ENCODE measurements at regions not wholly inside any gene's neighbourhood (a gene's known extent, or its start where the extent isn't known, plus 50 kb on each side); places are given as distances from the start of the nearest gene placed in this dataset.

DNA sequence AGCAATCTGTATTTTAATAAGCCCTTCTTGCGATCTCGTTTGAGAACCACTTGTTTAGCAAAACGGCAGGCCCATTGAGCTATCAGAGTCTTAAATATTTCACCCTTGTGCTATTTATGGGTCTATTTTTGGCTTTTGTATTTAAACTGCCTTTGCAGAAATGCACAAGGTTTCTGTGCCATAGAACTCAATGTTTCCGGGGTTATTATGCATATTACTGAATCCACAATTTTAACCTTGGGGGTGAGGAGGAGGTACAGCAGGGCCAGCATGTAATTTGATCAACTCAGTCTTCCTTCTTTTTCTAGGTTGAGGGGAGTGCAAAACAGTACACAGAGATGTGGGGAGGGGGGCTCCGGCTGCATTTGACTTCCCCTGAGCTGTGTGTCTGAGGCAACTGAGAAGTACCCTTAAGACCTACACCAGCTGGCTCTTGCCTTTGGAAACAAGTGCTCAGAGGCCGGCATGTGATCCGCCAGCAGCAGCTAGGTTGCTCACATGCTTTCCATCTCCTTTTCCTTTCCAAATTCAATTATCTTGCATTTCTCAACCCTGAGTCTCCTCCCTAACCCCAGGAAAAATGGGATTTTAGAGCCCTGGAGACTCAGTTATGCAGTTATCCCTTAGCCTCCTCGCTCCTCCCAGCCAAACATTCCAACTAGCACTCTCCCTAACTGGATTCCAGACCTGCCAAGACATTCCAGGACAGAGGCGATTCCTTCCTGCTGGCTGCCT is 103.0 kb downstream of the HNRNPLL start:
- TF ChIP-seq POLR2AphosphoS5 (IDR thresholded peaks at IDR 0.05): peak; percentile 14
- TF ChIP-seq, protein P1, sequence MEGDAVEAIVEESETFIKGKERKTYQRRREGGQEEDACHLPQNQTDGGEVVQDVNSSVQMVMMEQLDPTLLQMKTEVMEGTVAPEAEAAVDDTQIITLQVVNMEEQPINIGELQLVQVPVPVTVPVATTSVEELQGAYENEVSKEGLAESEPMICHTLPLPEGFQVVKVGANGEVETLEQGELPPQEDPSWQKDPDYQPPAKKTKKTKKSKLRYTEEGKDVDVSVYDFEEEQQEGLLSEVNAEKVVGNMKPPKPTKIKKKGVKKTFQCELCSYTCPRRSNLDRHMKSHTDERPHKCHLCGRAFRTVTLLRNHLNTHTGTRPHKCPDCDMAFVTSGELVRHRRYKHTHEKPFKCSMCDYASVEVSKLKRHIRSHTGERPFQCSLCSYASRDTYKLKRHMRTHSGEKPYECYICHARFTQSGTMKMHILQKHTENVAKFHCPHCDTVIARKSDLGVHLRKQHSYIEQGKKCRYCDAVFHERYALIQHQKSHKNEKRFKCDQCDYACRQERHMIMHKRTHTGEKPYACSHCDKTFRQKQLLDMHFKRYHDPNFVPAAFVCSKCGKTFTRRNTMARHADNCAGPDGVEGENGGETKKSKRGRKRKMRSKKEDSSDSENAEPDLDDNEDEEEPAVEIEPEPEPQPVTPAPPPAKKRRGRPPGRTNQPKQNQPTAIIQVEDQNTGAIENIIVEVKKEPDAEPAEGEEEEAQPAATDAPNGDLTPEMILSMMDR (IDR thresholded peaks at IDR 0.05): no peak

Data from gastroesophageal sphincter (tissue), 3 donors.